Astrocyte (in vitro differentiated cells and primary cell): ENCODE measurements at regions not wholly inside any gene's neighbourhood (a gene's known extent, or its start where the extent isn't known, plus 50 kb on each side); places are given as distances from the start of the nearest gene placed in this dataset.

Experiments
- CTCF ChIP-seq: IDR thresholded peaks from 2 replicates; pipeline ENCODE4 v1.5.1; 2011; ENCODE audit warnings: low read depth, mild to moderate bottlenecking, inconsistent platforms, low read length, moderate library complexity; ENCODE audit not compliant: insufficient read depth
- EZH2 ChIP-seq: IDR thresholded peaks from 2 replicates; pipeline ENCODE4 v1.6.1; 2012; ENCODE audit warnings: mild to moderate bottlenecking, low read length, inconsistent platforms; ENCODE audit not compliant: insufficient read depth

- TF ChIP-seq EZH2 (no peak), CTCF (no peak)
Observed at GRCh38 chr2:129242269-129242668, 737.2 kb upstream of the RAB6C start.
